SJCRH30 (cell line): ENCODE measurements at regions not wholly inside any gene's neighbourhood (a gene's known extent, or its start where the extent isn't known, plus 50 kb on each side); places are given as distances from the start of the nearest gene placed in this dataset.
A peak's percentile ranks its signal among the peaks of the same experiment; 100 is the strongest.
"Not testable (repeated sequence)": the region's sequence is repeated elsewhere in the genome, so short reads cannot be mapped to it uniquely, and the experiment has no call there.

ENCODE experiments used
- DNase-seq, 2 experiments: peaks; one replicate each; pipeline ENCODE4 v3.0.0-alpha.2; 2015 to 2020
- H3K27ac ChIP-seq: fragments of 250-450 bp; sonication (Bioruptor Pico); 2 replicates; pipeline ENCODE4 v1.5.1; 2020; ENCODE audit warnings: mild to moderate bottlenecking, moderate library complexity
- H3K27me3 ChIP-seq: fragments of 250-450 bp; sonication (Bioruptor Pico); 2 replicates; pipeline ENCODE4 v1.5.1; 2020; ENCODE audit warnings: mild to moderate bottlenecking, moderate library complexity
- H3K36me3 ChIP-seq: fragments of 250-450 bp; sonication (Bioruptor Pico); 2 replicates; pipeline ENCODE4 v1.5.1; 2020; ENCODE audit warnings: mild to moderate bottlenecking, moderate library complexity
- H3K4me1 ChIP-seq: fragments of 250-450 bp; sonication (Bioruptor Pico); 2 replicates; pipeline ENCODE4 v1.5.1; 2020; ENCODE audit warnings: mild to moderate bottlenecking, moderate library complexity
- H3K4me3 ChIP-seq: fragments of 250-450 bp; sonication (Bioruptor Pico); 2 replicates; pipeline ENCODE4 v1.5.1; 2020; ENCODE audit warnings: mild to moderate bottlenecking, moderate library complexity
- H3K9me3 ChIP-seq: fragments of 250-450 bp; sonication (Bioruptor Pico); replicated peaks from 2 replicates; pipeline ENCODE4 v1.5.1; 2020; ENCODE audit warnings: mild to moderate bottlenecking, moderate library complexity

- Histone ChIP-seq H3K36me3 (no peaks in the 10 kb centered on the region), H3K4me3 (no peak overlapping the region), H3K27ac (no peak overlapping the region), H3K9me3 (no peaks in the 10 kb centered on the region), H3K27me3 (peaks cover 3% of the 10 kb centered on the region; the same call in 1 of the 2 replicates), H3K4me1 (no peaks in the 10 kb centered on the region)
- DNase-seq = peak in 1 of 2 experiments; percentile 20
Measured at GRCh38 chr9:85332487-85332886, 409.3 kb downstream of the AGTPBP1 start.

GRCh38 chr9:85331626-85332025 is 410.1 kb downstream of the AGTPBP1 start:
- Histone ChIP-seq H3K4me1 (no peaks in the 10 kb centered on the region), H3K9me3 (no peaks in the 10 kb centered on the region), H3K27me3 (peaks cover 2% of the 10 kb centered on the region; the same call in 1 of the 2 replicates), H3K27ac (no peak overlapping the region), H3K4me3 (no peak overlapping the region), H3K36me3 (no peaks in the 10 kb centered on the region)
- DNase-seq = no peak

- no peaks in the 10 kb centered on the region for H3K36me3 ChIP-seq
- no peak for DNase-seq
- H3K27me3 ChIP-seq = no peaks in the 10 kb centered on the region
- no peaks in the 10 kb centered on the region for H3K4me1 ChIP-seq
- no peak overlapping the region for H3K27ac ChIP-seq
- no peak overlapping the region for H3K4me3 ChIP-seq
- no peaks in the 10 kb centered on the region for H3K9me3 ChIP-seq
Measured at GRCh38 chr9:85322592-85322991, 419.2 kb downstream of the AGTPBP1 start.

DNA sequence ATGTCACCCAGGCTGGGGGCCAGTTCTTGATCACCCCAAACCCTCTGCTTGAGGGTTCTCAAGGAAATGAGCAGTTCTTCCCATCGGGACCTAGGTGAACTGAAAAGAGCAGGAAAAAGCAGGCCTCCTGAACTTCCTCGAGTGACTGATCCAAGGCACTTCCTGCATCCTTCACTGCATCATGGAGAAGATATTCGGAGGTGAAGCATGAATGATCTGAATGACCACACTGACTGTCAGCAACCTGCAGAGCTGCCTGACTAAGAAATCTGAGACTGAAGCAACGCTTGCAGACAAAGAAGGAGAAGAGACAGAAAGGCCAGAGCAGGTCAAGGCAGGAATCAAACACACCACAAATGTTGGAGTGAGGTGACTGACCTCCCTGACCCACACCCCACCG is 420.2 kb downstream of the AGTPBP1 start:
- no peaks in the 10 kb centered on the region for H3K9me3 ChIP-seq
- H3K4me3 ChIP-seq = no peak overlapping the region
- no peak for DNase-seq
- H3K27me3 ChIP-seq = no peaks in the 10 kb centered on the region
- H3K36me3 ChIP-seq = no peaks in the 10 kb centered on the region
- H3K27ac ChIP-seq = no peak overlapping the region
- no peaks in the 10 kb centered on the region for H3K4me1 ChIP-seq

GRCh38 chr9:85319936-85320656 is 421.7 kb downstream of the AGTPBP1 start:
- H3K36me3 ChIP-seq = no peaks in the 10 kb centered on the region
- no peaks in the 10 kb centered on the region for H3K27me3 ChIP-seq
- DNase-seq = no peak
- no peaks in the 10 kb centered on the region for H3K9me3 ChIP-seq
- no peak overlapping the region for H3K27ac ChIP-seq
- H3K4me3 ChIP-seq = no peak overlapping the region
- no peaks in the 10 kb centered on the region for H3K4me1 ChIP-seq

DNA sequence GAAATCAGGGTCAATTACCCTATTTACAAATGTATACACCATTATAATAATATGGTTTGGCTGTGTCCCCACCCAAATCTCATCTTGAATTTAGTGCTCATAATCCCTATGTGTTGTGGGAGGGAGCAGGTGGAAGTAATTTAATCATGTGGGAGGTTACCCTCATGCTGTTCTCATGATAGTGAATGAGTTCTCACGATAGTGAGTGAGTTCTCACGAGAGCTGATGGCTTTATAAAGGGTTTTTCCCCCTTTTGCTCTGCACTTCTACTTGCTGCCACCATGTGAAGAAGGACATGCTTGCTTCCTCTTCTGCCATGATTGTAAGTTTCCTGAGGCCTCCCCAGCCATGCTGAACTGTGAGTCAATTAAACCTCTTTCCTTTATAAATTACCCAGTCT is 426.2 kb downstream of the AGTPBP1 start:
- H3K36me3 ChIP-seq, H3K4me1 ChIP-seq, DNase-seq, H3K27ac ChIP-seq, H3K9me3 ChIP-seq, H3K4me3 ChIP-seq, H3K27me3 ChIP-seq: not testable (repeated sequence)

- no peak for DNase-seq
- Histone ChIP-seq H3K9me3 (no peaks in the 10 kb centered on the region), H3K4me1 (no peaks in the 10 kb centered on the region), H3K27ac (no peak overlapping the region), H3K4me3 (no peak overlapping the region), H3K27me3 (no peaks in the 10 kb centered on the region), H3K36me3 (no peaks in the 10 kb centered on the region)
Measured at GRCh38 chr9:85310573-85310972, 431.2 kb downstream of the AGTPBP1 start.

- no peak overlapping the region for H3K27ac ChIP-seq
- H3K27me3 ChIP-seq = peaks cover 16% of the 10 kb centered on the region
- H3K9me3 ChIP-seq = 0 out of 2 replicates have a peak, but pooled peaks cover 4% of the 10 kb centered on the region
- no peaks in the 10 kb centered on the region for H3K4me1 ChIP-seq
- no peaks in the 10 kb centered on the region for H3K36me3 ChIP-seq
- no peak overlapping the region for H3K4me3 ChIP-seq
- DNase-seq = no peak
Measured at GRCh38 chr9:85303757-85304134, 438.0 kb downstream of the AGTPBP1 start.

DNA sequence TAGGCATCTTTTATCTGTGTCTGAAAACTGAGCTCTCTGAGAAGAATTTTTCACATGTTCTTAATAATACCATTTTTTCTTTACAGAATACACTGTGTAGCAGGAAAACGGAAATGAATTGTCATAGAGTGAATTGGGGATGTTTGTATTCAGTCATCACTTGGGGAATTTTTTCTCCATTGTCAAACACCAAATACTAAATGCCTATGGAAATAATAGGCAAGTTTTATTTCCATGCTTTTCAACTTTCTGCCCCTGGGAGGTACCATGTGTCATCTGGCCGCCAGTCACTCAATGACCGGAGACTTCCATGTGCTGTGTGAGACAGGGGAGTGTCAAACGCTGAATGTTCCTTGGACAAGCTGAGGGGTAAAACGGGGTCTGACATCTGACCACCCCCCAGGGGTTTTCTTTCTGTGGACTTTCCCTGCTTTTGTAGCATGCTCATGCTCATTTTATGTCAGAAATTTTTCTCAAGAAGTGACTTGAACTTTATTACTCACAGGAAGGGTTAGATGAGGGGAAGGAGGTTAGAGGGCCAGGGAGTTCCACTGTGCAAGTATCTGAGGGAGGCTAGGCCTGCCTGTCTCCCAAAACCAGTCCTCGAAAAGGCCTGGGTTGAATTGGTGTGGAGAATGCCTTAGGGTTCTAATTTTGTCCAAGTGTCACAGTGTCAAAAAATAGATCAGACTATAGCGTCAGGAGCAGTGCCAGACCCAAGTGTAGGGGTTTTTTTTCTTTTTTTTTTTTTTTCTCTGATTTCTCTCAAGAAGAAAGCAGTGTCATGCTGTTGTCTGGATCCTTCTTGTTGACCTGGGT is 438.6 kb downstream of the AGTPBP1 start:
- DNase-seq = no peak
- H3K4me3 ChIP-seq = no peak overlapping the region
- H3K36me3 ChIP-seq = no peaks in the 10 kb centered on the region
- 0 out of 2 replicates have a peak, but pooled peaks cover 4% of the 10 kb centered on the region for H3K9me3 ChIP-seq
- H3K4me1 ChIP-seq = no peaks in the 10 kb centered on the region
- peaks cover 16% of the 10 kb centered on the region for H3K27me3 ChIP-seq
- H3K27ac ChIP-seq = no peak overlapping the region

- H3K4me1 ChIP-seq = no peaks in the 10 kb centered on the region
- H3K27ac ChIP-seq = no peak overlapping the region
- peaks cover 6% of the 10 kb centered on the region for H3K27me3 ChIP-seq
- 0 out of 2 replicates have a peak, but pooled peaks cover 4% of the 10 kb centered on the region for H3K9me3 ChIP-seq
- no peak overlapping the region for H3K4me3 ChIP-seq
- H3K36me3 ChIP-seq = no peaks in the 10 kb centered on the region
- no peak for DNase-seq
Measured at GRCh38 chr9:85298499-85298898, 443.3 kb downstream of the AGTPBP1 start.

DNA sequence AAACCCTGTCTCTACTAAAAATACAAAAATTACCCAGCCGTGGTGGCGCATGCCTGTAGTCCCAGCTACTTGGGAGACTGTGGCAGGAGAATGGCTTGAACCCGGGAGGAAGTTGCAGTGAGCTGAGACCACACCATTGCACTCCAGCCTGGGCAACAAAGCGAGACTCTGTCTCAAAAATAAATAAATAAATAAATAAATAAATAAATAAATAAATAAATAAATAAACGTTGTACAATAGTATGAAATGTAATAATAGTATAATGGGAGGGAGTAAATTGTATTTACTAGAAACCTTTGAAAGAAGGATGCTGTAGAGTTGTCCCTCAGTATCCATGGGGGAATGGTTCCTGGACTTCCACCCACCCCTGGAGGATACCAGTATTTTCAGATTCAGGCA is 446.5 kb downstream of the AGTPBP1 start:
- not testable (repeated sequence) for H3K27ac ChIP-seq, H3K27me3 ChIP-seq, DNase-seq, H3K9me3 ChIP-seq, H3K4me1 ChIP-seq, H3K36me3 ChIP-seq, H3K4me3 ChIP-seq

GRCh38 chr9:85292261-85292660 is 449.5 kb downstream of the AGTPBP1 start:
- Histone ChIP-seq H3K9me3 (no peaks in the 10 kb centered on the region), H3K27me3 (peaks cover 5% of the 10 kb centered on the region; the same call in 1 of the 2 replicates), H3K4me3 (no peak overlapping the region), H3K4me1 (no peaks in the 10 kb centered on the region), H3K36me3 (no peaks in the 10 kb centered on the region), H3K27ac (no peak overlapping the region)
- no peak for DNase-seq

- peaks cover 5% of the 10 kb centered on the region; the same call in 1 of the 2 replicates for H3K27me3 ChIP-seq
- H3K27ac ChIP-seq = no peak overlapping the region
- DNase-seq = no peak
- no peak overlapping the region for H3K4me3 ChIP-seq
- no peaks in the 10 kb centered on the region for H3K4me1 ChIP-seq
- no peaks in the 10 kb centered on the region for H3K9me3 ChIP-seq
- no peaks in the 10 kb centered on the region for H3K36me3 ChIP-seq
Measured at GRCh38 chr9:85291266-85291665, 450.5 kb downstream of the AGTPBP1 start.

GRCh38 chr9:85290019-85290418 is 451.7 kb downstream of the AGTPBP1 start:
- Histone ChIP-seq H3K27me3 (peaks cover 5% of the 10 kb centered on the region; the same call in 1 of the 2 replicates), H3K4me3 (no peak overlapping the region), H3K36me3 (no peaks in the 10 kb centered on the region), H3K27ac (no peak overlapping the region), H3K4me1 (no peaks in the 10 kb centered on the region), H3K9me3 (no peaks in the 10 kb centered on the region)
- no peak for DNase-seq

DNA sequence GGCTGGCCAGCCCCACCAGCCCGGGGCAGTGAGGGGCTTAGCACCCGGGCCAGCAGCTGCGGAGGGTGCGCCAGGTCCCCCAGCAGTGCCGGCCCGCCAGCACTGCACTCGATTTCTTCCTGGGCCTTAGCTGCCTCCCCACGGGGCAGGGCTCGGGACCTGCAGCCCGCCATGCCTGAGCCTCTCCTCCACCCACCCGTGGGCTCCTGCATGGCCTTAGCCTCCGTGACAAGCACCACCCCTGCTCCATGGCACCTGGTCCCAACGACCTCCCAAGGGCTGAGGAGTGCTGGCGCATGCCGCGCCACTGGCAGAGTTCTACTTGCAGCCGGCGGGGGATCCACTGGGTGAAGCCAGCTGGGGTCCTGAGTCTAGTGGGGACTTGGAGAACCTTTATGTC is 452.6 kb downstream of the AGTPBP1 start:
- Histone ChIP-seq H3K27ac (no peak overlapping the region), H3K27me3 (peaks cover 5% of the 10 kb centered on the region; the same call in 1 of the 2 replicates), H3K36me3 (no peaks in the 10 kb centered on the region), H3K4me3 (no peak overlapping the region), H3K9me3 (no peaks in the 10 kb centered on the region), H3K4me1 (no peaks in the 10 kb centered on the region)
- DNase-seq = no peak
